ENCODE measurements at regions not wholly inside any gene's neighbourhood (a gene's known extent, or its start where the extent isn't known, plus 50 kb on each side); places are given as distances from the start of the nearest gene placed in this dataset.

DNA sequence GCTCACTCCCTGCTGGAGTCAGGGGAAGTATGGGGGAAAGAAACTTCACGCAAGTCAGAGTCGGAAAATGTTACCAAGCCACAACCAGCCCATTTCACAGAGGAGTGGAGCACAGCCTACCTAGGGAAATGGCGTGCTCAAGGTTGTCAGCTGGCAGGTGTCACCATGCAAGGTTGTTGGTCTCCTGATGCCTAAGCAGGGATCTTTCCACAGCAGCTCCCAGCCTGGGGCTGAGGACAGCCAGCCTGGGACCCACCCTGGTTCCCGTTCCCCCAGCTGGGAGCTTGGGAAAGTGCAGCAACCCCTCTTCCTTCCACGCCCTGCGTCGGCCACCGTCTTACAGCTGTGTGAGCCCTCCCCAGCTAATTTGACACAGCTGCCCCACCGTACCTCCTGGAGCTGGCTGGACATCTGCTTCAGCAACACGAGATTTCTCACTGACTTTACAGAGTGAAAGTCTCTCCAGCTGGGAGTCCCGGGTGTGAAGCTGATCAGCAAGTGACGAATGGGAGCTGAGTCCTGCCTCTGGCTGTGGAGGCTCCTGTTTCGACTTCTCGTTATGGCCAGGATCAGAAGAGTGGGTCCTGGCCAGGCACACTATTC is 224.6 kb upstream of the RAB4A start:
- Histone ChIP-seq H3K4me1 (ENCODE audit: low read length) (no peaks in the 10 kb centered on the region), H3K27ac (ENCODE audit: low read length) (no peak overlapping the region), H3K9ac (ENCODE audit: low read length) (no peak overlapping the region), H3K36me3 (replicated peaks; ENCODE audit: low read depth, low read length) (no peaks in the 10 kb centered on the region), H3K9me3 (ENCODE audit: insufficient read depth, low read length) (no peaks in the 10 kb centered on the region), H3K79me2 (ENCODE audit: low read length) (no peaks in the 10 kb centered on the region), H3K4me2 (ENCODE audit: low read length) (no peak overlapping the region), H4K20me1 (ENCODE audit: insufficient read depth, low read length) (no peaks in the 10 kb centered on the region), H2AFZ (ENCODE audit: low read depth, low read length) (no peak overlapping the region), H3K4me3 (ENCODE audit: low read length) (no peak overlapping the region), H3K27me3 (ENCODE audit: low read depth, low read length) (peaks cover 60% of the 10 kb centered on the region)
- no peak for TF ChIP-seq EZH2phosphoT487 (IDR thresholded peaks at IDR 0.05; ENCODE audit: low read depth)
- TF ChIP-seq, protein P1, sequence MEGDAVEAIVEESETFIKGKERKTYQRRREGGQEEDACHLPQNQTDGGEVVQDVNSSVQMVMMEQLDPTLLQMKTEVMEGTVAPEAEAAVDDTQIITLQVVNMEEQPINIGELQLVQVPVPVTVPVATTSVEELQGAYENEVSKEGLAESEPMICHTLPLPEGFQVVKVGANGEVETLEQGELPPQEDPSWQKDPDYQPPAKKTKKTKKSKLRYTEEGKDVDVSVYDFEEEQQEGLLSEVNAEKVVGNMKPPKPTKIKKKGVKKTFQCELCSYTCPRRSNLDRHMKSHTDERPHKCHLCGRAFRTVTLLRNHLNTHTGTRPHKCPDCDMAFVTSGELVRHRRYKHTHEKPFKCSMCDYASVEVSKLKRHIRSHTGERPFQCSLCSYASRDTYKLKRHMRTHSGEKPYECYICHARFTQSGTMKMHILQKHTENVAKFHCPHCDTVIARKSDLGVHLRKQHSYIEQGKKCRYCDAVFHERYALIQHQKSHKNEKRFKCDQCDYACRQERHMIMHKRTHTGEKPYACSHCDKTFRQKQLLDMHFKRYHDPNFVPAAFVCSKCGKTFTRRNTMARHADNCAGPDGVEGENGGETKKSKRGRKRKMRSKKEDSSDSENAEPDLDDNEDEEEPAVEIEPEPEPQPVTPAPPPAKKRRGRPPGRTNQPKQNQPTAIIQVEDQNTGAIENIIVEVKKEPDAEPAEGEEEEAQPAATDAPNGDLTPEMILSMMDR (IDR thresholded peaks at IDR 0.05; ENCODE audit: low read depth, low read length): no peak

DNA sequence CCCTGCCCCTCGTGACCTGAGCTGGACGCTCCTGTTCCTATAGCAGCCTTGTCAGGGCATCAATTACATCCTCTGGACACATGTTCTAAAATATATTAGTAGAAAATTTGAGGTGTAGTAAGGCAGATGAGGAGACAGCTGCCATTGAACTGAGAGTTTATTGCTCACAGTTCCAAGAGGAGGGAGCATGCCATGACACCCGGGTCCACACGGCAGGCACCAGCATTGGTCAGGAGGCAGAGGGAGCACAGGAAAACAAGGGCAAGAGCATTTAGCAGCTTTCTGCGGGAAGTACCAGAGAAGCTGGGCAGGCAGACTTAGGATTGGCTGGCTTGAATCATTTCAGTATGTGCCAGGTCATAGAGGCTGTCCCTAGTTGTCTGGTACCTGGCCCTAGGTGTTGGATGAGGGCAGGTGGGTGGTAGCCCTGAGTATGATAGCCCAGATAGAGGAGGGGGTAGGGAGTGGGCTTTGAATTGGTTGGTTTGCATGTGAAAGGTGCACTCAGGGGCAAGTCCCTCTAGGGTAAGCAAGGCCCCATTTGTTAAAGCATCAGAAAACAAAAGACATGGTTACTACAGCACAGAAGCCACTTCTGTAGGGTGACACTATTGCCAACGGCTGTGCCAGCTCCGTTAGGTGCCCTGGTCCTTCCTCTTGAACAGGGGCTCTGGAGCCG is 223.6 kb upstream of the RAB4A start:
- Histone ChIP-seq H3K27me3 (ENCODE audit: low read depth, low read length) (peaks cover 61% of the 10 kb centered on the region), H3K4me2 (ENCODE audit: low read length) (no peak overlapping the region), H3K27ac (ENCODE audit: low read length) (no peak overlapping the region), H3K9me3 (ENCODE audit: insufficient read depth, low read length) (no peaks in the 10 kb centered on the region), H3K4me3 (ENCODE audit: low read length) (no peak overlapping the region), H4K20me1 (ENCODE audit: insufficient read depth, low read length) (no peaks in the 10 kb centered on the region), H3K79me2 (ENCODE audit: low read length) (no peaks in the 10 kb centered on the region), H3K4me1 (ENCODE audit: low read length) (no peaks in the 10 kb centered on the region), H3K36me3 (replicated peaks; ENCODE audit: low read depth, low read length) (no peaks in the 10 kb centered on the region), H2AFZ (ENCODE audit: low read depth, low read length) (no peak overlapping the region), H3K9ac (ENCODE audit: low read length) (no peak overlapping the region)
- TF ChIP-seq, protein P1 (IDR thresholded peaks at IDR 0.05; ENCODE audit: low read depth, low read length): no peak
- TF ChIP-seq EZH2phosphoT487 (IDR thresholded peaks at IDR 0.05; ENCODE audit: low read depth): no peak

DNA sequence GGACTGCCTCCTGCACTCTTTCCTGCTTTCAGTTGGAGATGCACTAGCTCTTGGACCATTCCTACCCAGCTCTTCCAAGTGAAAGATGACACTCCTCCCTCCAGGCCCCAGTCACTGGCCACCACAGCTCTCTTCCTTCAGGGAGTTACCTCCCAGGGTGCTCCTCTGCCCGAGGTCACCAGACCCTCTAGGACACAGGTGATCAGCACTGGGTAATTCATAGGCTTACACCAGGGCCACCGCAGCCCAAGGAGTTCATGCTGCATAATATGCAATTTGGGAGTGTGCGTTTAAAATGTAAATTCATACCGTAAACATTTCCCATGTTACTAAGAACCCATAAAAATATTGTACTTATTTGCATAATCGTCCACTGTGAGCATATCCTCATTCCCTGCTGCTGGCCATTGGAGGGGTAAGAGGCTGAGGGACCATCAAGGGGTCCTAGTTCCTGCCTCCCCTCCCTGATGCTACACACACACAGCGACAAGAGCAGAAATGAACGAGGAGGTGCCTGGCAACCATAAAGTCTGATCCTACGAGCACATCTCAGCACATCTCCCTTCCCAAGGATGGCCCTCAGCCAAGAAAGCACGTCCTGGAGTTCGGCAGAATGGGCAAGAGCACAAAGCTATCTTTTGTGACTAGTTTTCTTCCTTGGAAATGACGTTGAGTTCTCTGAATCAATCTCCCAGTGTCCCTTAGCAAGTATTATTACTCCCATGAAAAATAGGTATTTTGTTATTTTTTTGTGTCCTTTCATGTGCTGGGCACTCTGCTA is 222.9 kb upstream of the RAB4A start:
- Histone ChIP-seq H2AFZ (ENCODE audit: low read depth, low read length) (no peak overlapping the region), H3K36me3 (replicated peaks; ENCODE audit: low read depth, low read length) (no peaks in the 10 kb centered on the region), H3K9me3 (ENCODE audit: insufficient read depth, low read length) (no peaks in the 10 kb centered on the region), H4K20me1 (ENCODE audit: insufficient read depth, low read length) (no peaks in the 10 kb centered on the region), H3K9ac (ENCODE audit: low read length) (no peak overlapping the region), H3K4me1 (ENCODE audit: low read length) (no peaks in the 10 kb centered on the region), H3K4me2 (ENCODE audit: low read length) (no peak overlapping the region), H3K27me3 (ENCODE audit: low read depth, low read length) (peaks cover 60% of the 10 kb centered on the region), H3K27ac (ENCODE audit: low read length) (no peak overlapping the region), H3K4me3 (ENCODE audit: low read length) (no peak overlapping the region), H3K79me2 (ENCODE audit: low read length) (no peaks in the 10 kb centered on the region)
- no peak for TF ChIP-seq EZH2phosphoT487 (IDR thresholded peaks at IDR 0.05; ENCODE audit: low read depth)
- TF ChIP-seq, protein P1 (IDR thresholded peaks at IDR 0.05; ENCODE audit: low read depth, low read length): no peak

DNA sequence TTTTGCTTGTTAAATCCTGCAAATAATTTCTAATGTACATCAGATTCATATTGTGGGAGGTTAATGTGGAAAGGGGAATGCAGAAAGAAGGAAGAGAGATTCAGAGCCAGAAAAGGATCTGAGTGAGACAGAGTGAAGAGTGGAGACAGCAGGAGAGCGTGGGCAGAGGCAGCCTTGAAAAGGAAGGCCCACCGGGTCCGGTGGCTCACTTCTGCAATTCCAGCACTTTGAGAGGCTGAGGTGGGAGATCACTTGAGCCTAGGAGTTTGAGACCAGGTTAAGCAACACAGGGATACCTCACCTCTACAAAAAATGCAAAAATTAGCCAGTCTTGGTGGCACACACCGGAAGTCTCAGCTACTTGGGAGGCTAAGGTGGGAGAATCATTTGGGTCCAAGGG is 222.0 kb upstream of the RAB4A start:
- H3K27me3 ChIP-seq (ENCODE audit: low read depth, low read length): peaks cover 59% of the 10 kb centered on the region

More for the DNA sequence above, 222.0 kb upstream of the RAB4A start:
- no peak overlapping the region for H3K27ac ChIP-seq (ENCODE audit: low read length)
- no peaks in the 10 kb centered on the region for H3K79me2 ChIP-seq (ENCODE audit: low read length)
- H3K36me3 ChIP-seq (replicated peaks; ENCODE audit: low read depth, low read length): no peaks in the 10 kb centered on the region
- no peak overlapping the region for H3K4me3 ChIP-seq (ENCODE audit: low read length)
- H3K9me3 ChIP-seq (ENCODE audit: insufficient read depth, low read length): no peaks in the 10 kb centered on the region
- no peaks in the 10 kb centered on the region for H4K20me1 ChIP-seq (ENCODE audit: insufficient read depth, low read length)
- TF ChIP-seq, protein P1 (IDR thresholded peaks at IDR 0.05; ENCODE audit: low read depth, low read length): no peak
- no peak for TF ChIP-seq EZH2phosphoT487 (IDR thresholded peaks at IDR 0.05; ENCODE audit: low read depth)
- H2AFZ ChIP-seq (ENCODE audit: low read depth, low read length): no peak overlapping the region
- no peak overlapping the region for H3K4me2 ChIP-seq (ENCODE audit: low read length)
- H3K9ac ChIP-seq (ENCODE audit: low read length): no peak overlapping the region
- H3K4me1 ChIP-seq (ENCODE audit: low read length): no peaks in the 10 kb centered on the region

Measured in OCI-LY3 (cell line).